ENCODE measurements at regions not wholly inside any gene's neighbourhood (a gene's known extent, or its start where the extent isn't known, plus 50 kb on each side); places are given as distances from the start of the nearest gene placed in this dataset.

DNA sequence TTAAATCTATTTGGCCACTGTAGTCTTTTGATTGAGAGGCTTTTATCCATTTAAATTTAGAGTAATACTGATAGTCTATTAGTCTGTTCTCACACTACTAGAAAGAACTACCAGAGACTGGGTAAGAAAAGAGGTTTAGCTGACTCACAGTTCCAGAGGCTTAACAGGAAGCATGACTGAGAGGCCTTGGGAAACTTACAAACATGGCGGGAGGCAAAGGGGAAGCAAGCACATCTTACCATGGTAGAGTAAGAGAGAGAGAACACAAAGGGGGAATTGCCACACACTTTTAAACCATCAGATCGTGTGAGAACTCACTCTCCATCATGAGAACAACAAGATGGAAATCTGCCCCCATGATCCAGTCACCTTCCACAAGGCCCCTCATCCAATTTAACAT, 410.9 kb downstream of the PDGFC start:
- intact Hi-C loops (cut with DNase I) = no loop called here
- DNase-seq (ENCODE audit: low spot score) = no peak

DNA sequence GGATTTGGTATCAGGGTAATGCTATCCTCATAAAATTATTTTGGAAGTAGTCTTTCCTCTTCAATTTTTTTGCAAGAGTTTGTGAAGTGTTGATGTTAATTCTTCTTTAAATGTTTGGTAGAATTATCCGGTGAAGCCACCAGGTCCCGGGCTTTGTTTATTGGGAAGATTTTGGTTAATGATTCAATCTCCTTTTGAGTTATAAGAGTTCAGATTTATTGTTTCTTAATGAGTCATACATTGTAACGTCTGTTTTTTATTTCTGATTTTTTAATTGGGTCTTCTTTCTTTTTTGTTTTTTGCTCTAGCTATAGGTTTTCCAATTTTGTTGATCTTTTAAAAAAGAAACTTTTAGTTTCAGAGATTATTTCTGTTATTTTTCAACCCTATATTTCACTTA, 412.3 kb downstream of the PDGFC start:
- DNase-seq (ENCODE audit: low spot score) = no peak
- intact Hi-C loops (cut with DNase I) = no loop called here

DNA sequence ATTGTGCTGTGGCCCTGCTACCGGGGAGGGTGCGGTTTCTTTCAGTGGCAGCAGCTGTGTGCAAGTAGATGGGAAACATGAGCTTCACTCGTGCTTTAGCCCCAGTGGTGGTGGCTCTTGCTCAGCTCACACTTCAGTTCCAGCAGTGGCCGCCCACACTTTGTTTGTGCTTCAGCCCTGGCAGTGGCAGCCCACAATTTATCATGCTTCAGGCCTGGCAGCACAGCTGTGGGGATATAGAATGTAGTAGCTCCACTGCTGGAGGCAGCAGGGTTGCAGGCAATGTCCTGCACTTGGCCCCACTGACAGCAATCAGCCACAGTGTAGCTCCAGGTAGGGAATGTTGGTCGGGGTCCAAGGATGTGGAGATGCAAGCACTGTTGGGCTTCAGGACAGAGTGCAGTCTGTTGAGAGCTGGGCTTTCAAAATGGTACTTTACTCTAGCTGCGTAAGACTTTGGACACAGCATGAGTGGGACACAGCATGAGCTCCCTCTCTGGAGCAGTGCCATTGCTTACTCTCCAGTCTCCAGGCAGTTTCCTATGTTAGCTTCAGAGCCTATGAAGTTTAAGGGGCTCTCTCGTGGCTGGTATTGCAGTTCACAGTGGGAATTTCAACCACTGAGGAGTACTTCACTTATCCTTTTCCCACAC, 413.1 kb downstream of the PDGFC start:
- intact Hi-C loops (cut with DNase I) = no loop called here
- peak; percentile 74 for DNase-seq (ENCODE audit: low spot score)

DNA sequence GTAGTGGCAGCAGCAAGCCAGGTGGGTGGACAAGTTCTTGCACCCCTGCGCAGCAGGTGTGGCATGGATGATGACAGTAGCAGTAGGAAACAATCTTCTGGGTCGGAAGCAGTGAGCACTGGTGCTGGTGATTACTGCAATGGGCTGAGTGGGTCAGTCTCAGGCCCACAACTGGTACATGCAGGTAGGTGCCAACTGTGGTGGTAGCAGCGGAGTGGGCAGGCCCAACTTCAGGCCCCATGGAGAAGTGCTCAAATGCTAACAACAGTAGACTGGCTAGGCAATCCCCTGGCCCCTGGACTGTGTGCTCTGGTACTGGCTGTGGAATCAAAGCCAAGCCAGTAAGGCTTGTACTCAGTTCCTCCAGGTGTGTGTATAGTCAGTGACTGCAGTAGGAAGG, 413.7 kb downstream of the PDGFC start:
- intact Hi-C loops (cut with DNase I) = no loop called here
- peak; percentile 67 for DNase-seq (ENCODE audit: low spot score)

DNA sequence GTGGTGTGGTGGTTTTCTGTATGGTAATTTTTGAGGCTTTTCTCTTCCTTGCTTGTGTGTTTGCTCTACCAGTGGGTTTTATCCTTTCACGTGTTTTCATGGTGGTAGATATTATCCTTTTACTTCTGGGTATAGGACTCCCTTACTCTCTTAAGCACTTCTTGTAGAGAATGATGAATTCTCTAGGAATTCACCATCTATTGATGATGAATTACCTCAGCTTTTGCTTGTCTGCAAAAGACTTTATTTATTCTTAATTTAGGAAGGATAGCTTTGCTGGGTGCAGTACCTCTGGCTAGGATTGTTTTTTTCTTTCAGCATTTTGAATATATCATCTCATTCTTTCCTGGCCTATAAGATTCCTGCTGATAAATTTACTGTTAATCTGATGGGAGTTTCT, 415.3 kb downstream of the PDGFC start:
- intact Hi-C loops (cut with DNase I) = no loop called here
- DNase-seq (ENCODE audit: low spot score) = no peak

DNA sequence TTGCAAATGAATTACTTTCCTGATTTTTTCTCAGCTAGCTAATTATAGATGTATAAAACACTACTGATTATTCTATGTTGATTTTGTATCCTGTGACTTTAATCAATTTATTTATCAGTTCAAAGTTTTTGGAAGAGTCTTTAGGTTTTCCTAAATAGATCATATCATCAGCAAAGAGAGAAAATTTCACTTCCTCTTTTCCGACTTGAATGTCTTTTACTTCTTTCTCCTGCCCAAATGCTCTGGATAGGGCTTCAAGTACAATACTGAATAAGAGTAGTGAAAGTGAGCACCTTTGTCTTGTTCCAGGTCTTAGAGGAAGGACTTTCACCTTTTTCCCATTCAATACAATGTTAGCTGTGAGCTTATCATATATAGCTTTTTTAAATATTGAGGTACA, 417.9 kb downstream of the PDGFC start:
- intact Hi-C loops (cut with DNase I) = no loop called here
- no peak for DNase-seq (ENCODE audit: low spot score)

DNA sequence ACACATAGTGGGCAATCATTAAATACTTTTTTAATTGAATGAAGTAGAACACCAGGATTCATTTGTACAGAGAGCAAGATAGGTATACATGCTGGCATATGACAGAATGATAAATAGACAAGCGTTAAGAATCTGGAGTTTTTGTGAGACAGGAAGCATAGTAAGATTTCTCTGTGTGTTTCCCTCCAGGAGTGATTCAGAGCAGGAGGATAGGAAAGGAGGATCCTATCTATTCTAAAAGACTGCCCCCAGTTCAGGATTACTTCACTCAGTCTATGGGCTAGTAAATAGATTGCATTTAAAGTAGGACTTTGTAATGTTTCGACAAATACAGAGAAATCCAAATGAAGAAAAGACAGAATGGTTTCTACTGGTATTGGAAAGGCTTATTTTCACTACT, 423.7 kb downstream of the PDGFC start:
- intact Hi-C loops (cut with DNase I) = loop anchor here in 1 of 2 donors (10.0 kb wide), 1 partner anchor 63 kb away; no protein-coding TSS in a partner anchor
- DNase-seq (ENCODE audit: low spot score) = no peak

DNA sequence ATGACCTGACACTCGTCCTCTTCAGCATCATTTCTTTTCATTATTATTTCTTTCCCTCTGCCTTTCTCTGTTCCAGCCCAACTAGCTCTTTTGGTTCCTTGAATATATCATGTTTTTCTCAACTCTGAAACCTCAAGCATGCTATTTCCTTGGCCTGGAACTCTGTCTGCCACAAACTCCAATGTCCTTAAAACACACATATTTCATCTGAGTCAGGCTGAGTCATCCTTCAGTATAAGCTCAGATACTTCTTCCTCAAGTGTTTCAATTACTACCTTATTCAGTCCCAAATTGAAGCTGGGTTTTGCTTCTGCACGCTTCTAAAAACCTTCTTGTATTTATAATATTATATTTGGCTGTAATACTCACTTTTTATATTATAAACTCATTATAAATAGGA, 424.2 kb downstream of the PDGFC start:
- DNase-seq (ENCODE audit: low spot score) = no peak
- intact Hi-C loops (cut with DNase I) = loop anchor here in 1 of 2 donors (10.0 kb wide), 1 partner anchor 63 kb away; no protein-coding TSS in a partner anchor

DNA sequence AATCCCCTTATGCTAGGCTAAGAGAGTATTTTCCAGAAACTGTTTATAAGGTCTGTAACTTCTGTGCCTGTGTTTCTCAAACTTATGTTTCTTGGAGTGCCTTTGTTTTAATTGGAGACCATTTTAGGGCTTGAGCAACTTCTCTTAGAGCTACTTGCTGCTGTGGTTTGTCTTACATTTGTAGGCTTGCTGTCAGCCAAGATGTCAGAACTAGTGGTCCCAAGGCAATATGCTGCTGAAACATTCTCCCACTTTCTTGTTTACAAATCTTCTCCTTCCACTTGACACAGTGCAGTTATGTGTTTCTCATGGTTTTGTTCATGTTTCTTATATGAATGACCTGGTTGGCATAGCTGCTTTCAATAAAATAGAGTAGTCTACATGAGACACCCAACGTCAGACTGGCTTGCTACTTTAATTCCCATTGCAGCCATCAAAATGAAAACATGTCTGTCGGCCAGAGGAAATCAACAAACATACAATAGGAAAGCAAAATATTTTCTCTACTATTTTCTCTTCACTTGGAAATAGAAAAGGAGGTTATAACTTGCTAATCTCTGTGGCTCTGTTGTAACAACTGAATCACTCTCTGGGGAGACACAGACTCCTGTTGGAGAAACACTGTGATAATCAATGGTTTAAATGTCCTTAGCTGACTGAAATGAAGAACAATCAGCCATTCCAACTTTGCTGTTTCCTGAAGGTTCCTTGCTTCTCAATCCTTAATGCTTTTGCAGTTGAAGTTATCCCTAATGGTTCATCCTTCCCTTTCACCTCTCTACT, 426.4 kb downstream of the PDGFC start:
- DNase-seq (ENCODE audit: low spot score) = no peak
- intact Hi-C loops (cut with DNase I) = loop anchor here in 1 of 2 donors (10.0 kb wide), 1 partner anchor 60 kb away; no protein-coding TSS in a partner anchor

DNA sequence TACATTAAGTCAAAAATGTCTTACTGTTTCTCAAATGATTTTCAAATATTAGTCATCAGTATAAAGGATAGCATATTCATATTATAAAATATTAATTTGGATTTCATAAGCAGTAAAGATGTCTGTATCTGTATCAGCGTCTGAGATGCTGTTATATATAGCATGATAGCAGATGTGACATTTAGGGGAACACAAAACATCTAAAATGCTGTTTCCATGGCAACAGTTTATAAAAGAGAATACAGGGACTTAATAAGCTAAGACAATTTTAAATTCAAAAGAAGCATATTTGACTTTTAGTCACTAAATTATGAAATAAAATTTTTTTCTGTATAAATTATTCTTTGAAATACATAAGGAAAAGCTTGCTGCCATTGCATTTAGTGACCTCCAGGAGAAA, 432.2 kb downstream of the PDGFC start:
- no peak for DNase-seq (ENCODE audit: low spot score)
- intact Hi-C loops (cut with DNase I) = no loop called here

DNA sequence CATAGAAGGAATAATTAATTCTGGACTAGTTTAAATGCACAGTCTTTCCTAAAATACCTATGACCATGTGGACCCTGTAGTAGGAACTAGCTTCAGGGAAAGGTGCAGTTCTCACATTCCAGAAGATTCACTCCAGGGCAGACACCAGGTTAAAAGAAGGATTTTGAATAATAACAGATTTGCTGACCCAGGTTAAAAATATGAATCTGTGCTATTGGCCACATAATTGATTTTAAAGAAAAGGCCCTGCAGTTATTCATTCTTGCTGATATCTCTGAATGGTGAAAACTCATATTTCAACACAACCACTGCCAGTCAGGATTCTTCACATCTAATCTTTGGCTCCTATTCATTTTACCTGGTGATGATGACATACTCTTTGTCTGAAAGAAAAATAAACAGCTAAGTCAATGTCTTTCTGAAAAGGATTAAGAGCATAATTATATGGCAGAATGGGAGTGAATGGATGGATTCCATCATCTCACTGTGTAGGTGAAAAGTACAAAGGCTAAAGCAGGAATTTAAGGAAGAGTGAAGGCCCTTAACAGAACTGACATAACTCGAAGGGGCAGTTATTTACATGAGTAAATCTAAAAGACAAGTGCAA, 432.8 kb downstream of the PDGFC start:
- DNase-seq (ENCODE audit: low spot score) = no peak
- intact Hi-C loops (cut with DNase I) = no loop called here

DNA sequence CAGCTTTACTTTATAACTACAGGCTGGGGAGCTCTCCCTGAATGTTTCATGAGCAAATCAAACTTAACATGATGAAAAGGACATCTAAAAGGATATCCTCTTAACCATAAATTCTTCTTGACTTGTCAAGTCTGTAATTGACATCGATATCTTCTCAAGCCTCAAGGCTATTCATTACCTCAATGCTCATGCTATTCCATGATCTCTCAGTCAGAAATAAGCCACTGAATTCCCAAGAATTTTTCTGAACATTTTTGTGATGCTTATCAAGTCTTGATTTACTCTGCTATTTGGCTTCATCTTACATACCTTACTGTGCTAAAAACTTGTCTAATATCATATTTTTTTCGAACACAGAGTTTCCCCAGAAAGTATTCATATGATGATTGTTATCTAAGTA, 433.4 kb downstream of the PDGFC start:
- no peak for DNase-seq (ENCODE audit: low spot score)

DNA sequence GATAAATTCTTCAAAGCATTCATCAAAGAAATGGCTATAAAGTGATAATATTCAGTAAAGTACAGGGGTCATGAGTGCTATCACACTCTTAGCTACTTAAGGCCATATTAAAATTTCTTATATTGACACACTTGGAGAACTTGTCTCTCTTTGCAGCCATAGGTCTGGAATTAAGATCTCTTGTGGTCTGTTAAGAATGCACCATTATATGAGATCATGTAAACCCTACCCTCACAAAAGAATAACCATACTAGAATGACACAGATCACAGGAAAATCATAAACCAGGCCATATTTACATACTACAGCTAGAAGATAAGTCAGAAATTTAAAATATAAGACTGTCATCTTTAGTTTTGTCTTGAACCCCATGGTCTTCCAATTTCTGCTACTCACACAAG, 434.3 kb downstream of the PDGFC start:
- intact Hi-C loops (cut with DNase I) = no loop called here
- no peak for DNase-seq (ENCODE audit: low spot score)

More for the DNA sequence above, 433.4 kb downstream of the PDGFC start:
- intact Hi-C loops (cut with DNase I) = no loop called here

DNA sequence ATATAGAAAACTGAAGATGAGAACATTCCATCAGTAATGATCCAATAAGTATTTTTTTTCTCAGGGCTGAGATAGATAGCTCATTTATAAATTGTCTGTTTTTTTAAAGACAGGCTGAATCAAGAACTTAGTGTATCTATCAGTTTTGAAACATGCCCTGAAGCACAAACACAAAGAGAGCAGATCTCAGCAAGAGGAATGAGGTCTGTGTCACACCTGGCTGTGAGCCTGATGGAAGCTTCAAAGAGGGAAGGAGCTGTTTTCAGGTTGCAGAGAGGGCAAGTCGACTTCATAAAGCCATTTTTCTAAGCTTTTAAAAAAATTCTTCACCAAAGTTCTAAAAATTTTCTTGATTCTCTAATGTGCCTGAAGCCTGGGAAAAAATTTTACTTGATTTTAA, 434.9 kb downstream of the PDGFC start:
- intact Hi-C loops (cut with DNase I) = no loop called here
- no peak for DNase-seq (ENCODE audit: low spot score)

DNA sequence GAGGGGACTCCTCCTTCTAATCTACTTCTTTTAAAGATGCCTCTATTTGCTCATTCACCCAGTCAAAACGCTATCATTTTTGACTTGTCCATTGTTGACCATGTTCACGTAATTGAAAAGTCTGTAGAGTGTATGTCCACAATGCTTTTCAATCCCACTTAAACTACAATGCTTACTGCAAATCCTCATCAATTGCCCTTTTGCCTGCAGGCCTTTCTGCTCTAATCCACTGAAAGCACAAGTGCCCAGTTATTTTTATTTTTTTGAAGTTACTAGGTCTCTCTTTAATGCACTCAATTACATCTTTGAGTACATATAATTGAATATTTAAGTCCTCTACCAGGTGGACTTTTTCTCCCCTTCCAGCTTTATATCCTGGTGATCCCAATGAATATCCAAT, 437.4 kb downstream of the PDGFC start:
- intact Hi-C loops (cut with DNase I) = no loop called here
- no peak for DNase-seq (ENCODE audit: low spot score)

DNA sequence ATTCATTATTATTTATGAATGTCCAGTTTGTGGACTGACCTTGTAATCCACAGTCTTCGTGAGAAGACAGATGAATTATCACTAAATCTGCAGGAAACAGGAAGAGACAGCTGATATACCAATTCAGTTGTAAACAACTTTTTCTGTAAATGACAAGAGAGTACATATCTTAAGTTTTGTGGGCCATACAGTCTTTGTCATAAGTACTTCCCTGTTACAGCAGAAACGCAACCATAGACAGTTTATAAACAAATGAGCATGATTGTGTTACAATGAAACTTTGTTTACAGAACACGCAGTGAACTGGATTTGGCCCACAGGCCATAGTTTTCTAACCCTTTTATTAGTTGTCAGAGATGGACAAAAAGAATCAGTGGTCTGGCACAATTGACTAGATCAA, 443.4 kb downstream of the PDGFC start:
- intact Hi-C loops (cut with DNase I) = no loop called here
- DNase-seq (ENCODE audit: low spot score) = no peak

DNA sequence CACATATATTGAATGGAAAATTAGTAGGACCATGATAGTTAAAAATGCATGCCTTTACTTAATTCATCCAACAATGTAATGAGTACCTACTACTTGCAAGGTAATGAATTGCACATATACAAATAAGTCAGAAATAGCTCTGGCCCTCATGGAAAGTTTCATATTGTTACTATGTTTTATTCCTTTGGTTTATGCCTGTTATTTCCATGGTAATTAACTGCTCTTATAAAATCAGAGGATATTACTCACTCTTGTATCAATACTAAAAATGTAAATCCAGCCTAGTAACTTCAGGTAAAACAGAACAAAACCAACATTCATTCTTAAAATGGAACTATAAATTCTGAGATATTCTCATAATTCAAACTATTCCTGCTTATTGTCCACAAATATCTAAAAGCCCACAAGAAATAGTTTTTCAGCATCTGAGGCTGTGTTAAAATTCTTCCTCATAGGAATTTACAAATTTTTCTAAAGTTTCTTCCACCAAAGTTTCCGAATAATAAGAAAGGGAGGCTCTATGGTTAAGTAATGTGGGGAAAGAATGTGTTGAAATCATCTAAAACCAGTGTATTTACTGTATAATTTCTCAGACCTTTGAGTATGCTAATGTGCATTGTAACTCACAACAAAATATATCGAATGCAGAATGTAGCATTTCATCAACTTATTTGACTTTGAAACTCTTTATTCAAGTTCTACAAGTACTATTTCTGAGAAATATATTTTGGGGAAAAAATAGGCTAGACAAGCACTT, 444.2 kb downstream of the PDGFC start:
- intact Hi-C loops (cut with DNase I) = no loop called here
- no peak for DNase-seq (ENCODE audit: low spot score)

DNA sequence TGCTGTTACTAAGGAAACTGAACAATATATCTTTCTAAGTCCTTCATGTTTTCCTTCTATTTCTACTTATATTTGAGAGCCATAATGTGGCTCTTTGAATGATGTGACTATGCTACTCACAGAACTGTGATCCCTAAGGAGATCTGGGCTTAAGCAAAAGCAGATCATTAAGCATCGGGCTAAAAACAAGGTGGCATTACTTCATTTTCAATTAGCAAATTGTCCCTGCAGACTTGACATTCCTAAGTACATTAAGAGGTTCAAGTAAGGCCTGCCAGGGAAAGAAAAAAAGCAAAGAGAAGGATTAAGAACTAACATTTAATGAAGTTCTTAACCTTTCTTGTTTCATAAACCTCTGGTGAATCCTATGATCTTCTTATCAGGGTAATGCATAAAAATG, 447.6 kb downstream of the PDGFC start:
- no peak for DNase-seq (ENCODE audit: low spot score)
- intact Hi-C loops (cut with DNase I) = no loop called here

DNA sequence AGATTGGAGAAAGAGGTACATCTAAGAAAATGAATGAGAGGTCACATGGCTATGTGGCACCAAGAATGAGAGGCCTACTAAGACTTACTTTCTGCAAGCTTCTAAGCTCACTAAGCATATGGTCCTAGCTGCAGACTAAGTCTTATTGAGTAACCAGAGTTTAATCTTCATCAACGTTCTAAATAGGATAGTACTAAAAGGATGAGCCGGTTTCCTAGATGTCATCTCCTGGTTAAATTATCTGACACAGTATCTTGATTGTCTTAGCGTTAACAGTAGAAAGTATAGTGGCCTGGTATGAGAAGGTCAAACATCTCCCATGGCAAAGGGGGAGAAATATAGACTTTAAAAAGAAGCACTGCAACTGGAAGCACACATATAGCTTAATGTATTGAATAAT, 448.1 kb downstream of the PDGFC start:
- intact Hi-C loops (cut with DNase I) = no loop called here

DNA sequence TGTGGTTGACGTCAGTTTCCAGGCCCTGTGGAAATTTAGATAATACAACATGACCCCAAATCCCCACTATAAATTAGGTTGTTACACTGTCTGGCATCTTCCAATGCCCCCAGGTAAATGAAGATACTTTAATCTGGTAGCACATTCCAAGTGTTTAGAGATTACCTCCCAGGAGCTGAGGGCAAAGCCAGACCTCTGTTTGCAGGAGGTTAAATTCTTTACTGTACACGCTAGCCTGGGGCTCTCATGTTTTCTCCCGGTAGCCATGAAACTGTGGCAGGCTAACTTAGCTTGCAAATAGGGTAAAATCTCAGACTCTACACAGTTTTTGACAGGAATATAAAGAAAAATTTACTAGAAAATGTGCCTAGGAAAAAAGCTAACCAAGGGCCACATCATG, 450.0 kb downstream of the PDGFC start:
- DNase-seq (ENCODE audit: low spot score) = no peak
- intact Hi-C loops (cut with DNase I) = no loop called here

More for the DNA sequence above, 448.1 kb downstream of the PDGFC start:
- no peak for DNase-seq (ENCODE audit: low spot score)

Data from posterior vena cava (tissue), 2 donors.